ENCODE measurements at regions not wholly inside any gene's neighbourhood (a gene's known extent, or its start where the extent isn't known, plus 50 kb on each side); places are given as distances from the start of the nearest gene placed in this dataset.

GRCh38 chr10:60534761-60535389 is 145.2 kb upstream of the ANK3 start:
- TF ChIP-seq RAD21 (IDR thresholded peaks at IDR 0.05; ENCODE audit: low read depth) (no peak), CREB1 (IDR thresholded peaks at IDR 0.05; ENCODE audit: low read depth) (no peak), EP300 (IDR thresholded peaks at IDR 0.05; ENCODE audit: borderline replicate concordance) (no peak), REST (IDR thresholded peaks at IDR 0.05; ENCODE audit: low read depth) (no peak), TAF1 (IDR thresholded peaks at IDR 0.05; ENCODE audit: low read depth) (no peak), MAX (IDR thresholded peaks at IDR 0.05) (no peak)
